ENCODE measurements at regions not wholly inside any gene's neighbourhood (a gene's known extent, or its start where the extent isn't known, plus 50 kb on each side); places are given as distances from the start of the nearest gene placed in this dataset.

DNA sequence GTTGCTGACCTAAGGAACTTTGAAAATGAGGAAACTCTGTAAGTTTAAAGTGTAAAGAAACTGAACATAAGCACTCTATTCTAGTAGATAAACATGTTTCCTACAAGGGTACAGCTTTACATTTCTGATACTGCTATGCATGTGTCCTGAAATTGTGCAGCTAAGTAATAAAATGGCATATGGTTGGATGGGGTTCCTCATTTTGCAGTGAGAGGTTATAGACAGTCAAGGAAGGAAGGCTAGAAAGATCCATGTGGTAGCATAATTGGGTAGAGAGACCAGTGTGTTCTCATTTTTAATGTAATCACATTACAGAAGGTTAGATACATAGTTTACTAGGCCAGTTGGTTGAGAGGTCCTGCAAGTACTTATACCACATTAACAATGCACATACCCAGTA, 477.0 kb downstream of the TMEM121 start:
- no peak overlapping the region for H3K4me3 ChIP-seq (ENCODE audit: extremely low read depth in 1 of 4, insufficient read depth in 2 of 4, low read depth in 3 of 4, low read length in 4 of 4)
- ChIA-PET CTCF (ENCODE audit: partially characterized antibody) (no interaction called here), POLR2A (ENCODE audit: partially characterized antibody) (no interaction called here)
- peaks cover 41 to 67% of the 10 kb centered on the region in 2 experiments for H3K9me3 ChIP-seq (ENCODE audit: insufficient read depth in 2 of 2, low read depth in 1 of 2, low read length in 1 of 2)
- no peak overlapping the region for H2BK20ac ChIP-seq (ENCODE audit: low read length)
- H3K4me2 ChIP-seq (ENCODE audit: insufficient read depth in 1 of 2, low read depth in 2 of 2, low read length in 2 of 2): no peak overlapping the region
- H2AFZ ChIP-seq (ENCODE audit: low read length): no peak overlapping the region
- no peak overlapping the region for H3K27ac ChIP-seq (ENCODE audit: low read depth, low read length)
- H4K5ac ChIP-seq (ENCODE audit: insufficient read length, low read depth, low read length): no peak overlapping the region
- no peak overlapping the region for H3K14ac ChIP-seq (ENCODE audit: insufficient read length)
- no peak overlapping the region for H4K8ac ChIP-seq (ENCODE audit: extremely low read depth, insufficient read depth, low read length)
- DNase-seq (ENCODE audit: low read depth in 1 of 2, low spot score in 2 of 2) (no peak), FAIRE-seq (no peak)
- H2BK5ac ChIP-seq (ENCODE audit: low read depth, low read length): no peak overlapping the region
- no peak overlapping the region for H3K18ac ChIP-seq (ENCODE audit: extremely low read depth, low read length)
- no peak overlapping the region for H2BK15ac ChIP-seq (ENCODE audit: low read length)
- H4K20me1 ChIP-seq (replicated peaks in 1 of 2; ENCODE audit: control insufficient read depth in 1 of 2, insufficient read depth in 2 of 2, low read length in 2 of 2): no peaks in the 10 kb centered on the region
- H3K36me3 ChIP-seq (ENCODE audit: control insufficient read depth in 2 of 4, insufficient read depth in 4 of 4, low read length in 3 of 4): no peaks in the 10 kb centered on the region
- no peak overlapping the region for H3K9ac ChIP-seq (replicated peaks in 1 of 4; ENCODE audit: extremely low read depth in 1 of 4, low read depth in 3 of 4, low read length in 3 of 4)
- no peaks in the 10 kb centered on the region for H3K23me2 ChIP-seq (ENCODE audit: low read depth, low read length)
- no peaks in the 10 kb centered on the region for H3K4me1 ChIP-seq (replicated peaks in 1 of 4; ENCODE audit: control insufficient read depth in 3 of 4, insufficient read depth in 4 of 4, low read length in 3 of 4)
- no peak overlapping the region for H3K56ac ChIP-seq (replicated peaks; ENCODE audit: insufficient read length, low read depth, low read length)
- H2BK12ac ChIP-seq (ENCODE audit: low read depth, low read length): no peak overlapping the region
- H3K79me2 ChIP-seq (ENCODE audit: control insufficient read depth in 1 of 2, insufficient read depth in 2 of 2, low read length in 2 of 2): no peaks in the 10 kb centered on the region
- H3K23ac ChIP-seq (ENCODE audit: insufficient read length): no peak overlapping the region
- H3K4ac ChIP-seq (replicated peaks; ENCODE audit: insufficient read length, low read depth, low read length): no peak overlapping the region
- H2AK5ac ChIP-seq (ENCODE audit: low read depth, low read length): no peak overlapping the region
- H3K27me3 ChIP-seq (replicated peaks in 1 of 4; ENCODE audit: control insufficient read depth in 3 of 4, extremely low read depth in 1 of 4, insufficient read depth in 3 of 4, low read length in 3 of 4): no peaks in the 10 kb centered on the region
- no peak overlapping the region for H2BK120ac ChIP-seq (replicated peaks; ENCODE audit: low read depth, low read length)
- H4K91ac ChIP-seq (replicated peaks; ENCODE audit: insufficient read length, low read length): no peak overlapping the region
- no peaks in the 10 kb centered on the region for H3K79me1 ChIP-seq (ENCODE audit: low read depth, low read length)
- TF ChIP-seq, protein P1, sequence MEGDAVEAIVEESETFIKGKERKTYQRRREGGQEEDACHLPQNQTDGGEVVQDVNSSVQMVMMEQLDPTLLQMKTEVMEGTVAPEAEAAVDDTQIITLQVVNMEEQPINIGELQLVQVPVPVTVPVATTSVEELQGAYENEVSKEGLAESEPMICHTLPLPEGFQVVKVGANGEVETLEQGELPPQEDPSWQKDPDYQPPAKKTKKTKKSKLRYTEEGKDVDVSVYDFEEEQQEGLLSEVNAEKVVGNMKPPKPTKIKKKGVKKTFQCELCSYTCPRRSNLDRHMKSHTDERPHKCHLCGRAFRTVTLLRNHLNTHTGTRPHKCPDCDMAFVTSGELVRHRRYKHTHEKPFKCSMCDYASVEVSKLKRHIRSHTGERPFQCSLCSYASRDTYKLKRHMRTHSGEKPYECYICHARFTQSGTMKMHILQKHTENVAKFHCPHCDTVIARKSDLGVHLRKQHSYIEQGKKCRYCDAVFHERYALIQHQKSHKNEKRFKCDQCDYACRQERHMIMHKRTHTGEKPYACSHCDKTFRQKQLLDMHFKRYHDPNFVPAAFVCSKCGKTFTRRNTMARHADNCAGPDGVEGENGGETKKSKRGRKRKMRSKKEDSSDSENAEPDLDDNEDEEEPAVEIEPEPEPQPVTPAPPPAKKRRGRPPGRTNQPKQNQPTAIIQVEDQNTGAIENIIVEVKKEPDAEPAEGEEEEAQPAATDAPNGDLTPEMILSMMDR (IDR thresholded peaks at IDR 0.05; ENCODE audit: control extremely low read depth in 1 of 3, insufficient read depth in 1 of 3, low read depth in 1 of 3, low read length in 3 of 3): no peak
- no peak for TF ChIP-seq SAP30 (IDR thresholded peaks at IDR 0.05; ENCODE audit: insufficient read depth, insufficient replicate concordance, low read length)
- TF ChIP-seq POU5F1 (IDR thresholded peaks at IDR 0.05; ENCODE audit: low read depth, low read length): no peak
- TF ChIP-seq EGR1 (IDR thresholded peaks at IDR 0.05; ENCODE audit: borderline replicate concordance, low read depth, low read length): no peak
- TF ChIP-seq SP2 (IDR thresholded peaks at IDR 0.05; ENCODE audit: low read length): no peak
- no peak for TF ChIP-seq JUN (IDR thresholded peaks at IDR 0.05; ENCODE audit: low read depth, low read length)
- TF ChIP-seq SIN3A (conservative IDR thresholded peaks at IDR 0.05 in 1 of 2, IDR thresholded peaks at IDR 0.05 in 1 of 2; ENCODE audit: low read depth in 1 of 2, low read length in 2 of 2): no peak
- no peak for TF ChIP-seq BCL11A (IDR thresholded peaks at IDR 0.05; ENCODE audit: low read depth in 2 of 2, low read length in 2 of 2)
- no peak for TF ChIP-seq RXRA (IDR thresholded peaks at IDR 0.05; ENCODE audit: insufficient read depth, low read depth, low read length)
- TF ChIP-seq GABPA (IDR thresholded peaks at IDR 0.05; ENCODE audit: borderline replicate concordance, insufficient read depth, low read length): no peak
- TF ChIP-seq NRF1 (IDR thresholded peaks at IDR 0.05; ENCODE audit: low read depth, low read length): no peak
- TF ChIP-seq, protein P2, sequence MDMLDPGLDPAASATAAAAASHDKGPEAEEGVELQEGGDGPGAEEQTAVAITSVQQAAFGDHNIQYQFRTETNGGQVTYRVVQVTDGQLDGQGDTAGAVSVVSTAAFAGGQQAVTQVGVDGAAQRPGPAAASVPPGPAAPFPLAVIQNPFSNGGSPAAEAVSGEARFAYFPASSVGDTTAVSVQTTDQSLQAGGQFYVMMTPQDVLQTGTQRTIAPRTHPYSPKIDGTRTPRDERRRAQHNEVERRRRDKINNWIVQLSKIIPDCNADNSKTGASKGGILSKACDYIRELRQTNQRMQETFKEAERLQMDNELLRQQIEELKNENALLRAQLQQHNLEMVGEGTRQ (IDR thresholded peaks at IDR 0.05; ENCODE audit: low read length): no peak

Measured in H1 (cell line).